ENCODE measurements at regions not wholly inside any gene's neighbourhood (a gene's known extent, or its start where the extent isn't known, plus 50 kb on each side); places are given as distances from the start of the nearest gene placed in this dataset.

- TF ChIP-seq CTCF (optimal IDR thresholded peaks at IDR 0.05 in 1 of 3, IDR thresholded peaks at IDR 0.05 in 1 of 3, conservative IDR thresholded peaks at IDR 0.05 in 1 of 3; ENCODE audit: extremely low read depth in 1 of 3, insufficient read depth in 2 of 3, low read length in 3 of 3) (no peak), EZH2 (IDR thresholded peaks at IDR 0.05; ENCODE audit: low read length) (no peak)
These were observed 579.9 kb downstream of the MATN1 start for GRCh38 chr1:30143517-30143916.

Data from keratinocyte (primary cell).